Bronchial epithelial cell (primary cell): ENCODE measurements at regions not wholly inside any gene's neighbourhood (a gene's known extent, or its start where the extent isn't known, plus 50 kb on each side); places are given as distances from the start of the nearest gene placed in this dataset.

Source experiments
- DNase-seq: peaks from one replicate; pipeline ENCODE4 v3.0.0-alpha.2; 2010; ENCODE audit warnings: low read depth
- FAIRE-seq: peaks from 2 replicates; lab custom pipeline; 2011; peaks lifted over from hg19 to GRCh38; lab: Jason Lieb, UNC
- H3K27me3 ChIP-seq: 2 replicates; pipeline ENCODE4 v1.5.1; 2011; ENCODE audit warnings: low read length; ENCODE audit not compliant: control insufficient read depth, insufficient read depth
- H3K36me3 ChIP-seq: 2 replicates; pipeline ENCODE4 v1.5.1; 2011; ENCODE audit warnings: low read length; ENCODE audit not compliant: control insufficient read depth, insufficient read depth
- H3K4me3 ChIP-seq: 2 replicates; pipeline ENCODE4 v1.5.1; 2011; ENCODE audit warnings: mild to moderate bottlenecking, low read depth, low read length, control low read depth
- TF ChIP-seq, protein P1 (sequence below): IDR thresholded peaks from 2 replicates; pipeline ENCODE4 v1.5.1; 2011; ENCODE audit warnings: mild to moderate bottlenecking, moderate library complexity, low read length, control low read depth, inconsistent platforms; ENCODE audit not compliant: insufficient read depth, severe bottlenecking

GRCh38 chr9:12441506-12441905 lies 251.7 kb upstream of the TYRP1 start:
- DNase-seq (no peak), FAIRE-seq (no peak)
- TF ChIP-seq, protein P1, sequence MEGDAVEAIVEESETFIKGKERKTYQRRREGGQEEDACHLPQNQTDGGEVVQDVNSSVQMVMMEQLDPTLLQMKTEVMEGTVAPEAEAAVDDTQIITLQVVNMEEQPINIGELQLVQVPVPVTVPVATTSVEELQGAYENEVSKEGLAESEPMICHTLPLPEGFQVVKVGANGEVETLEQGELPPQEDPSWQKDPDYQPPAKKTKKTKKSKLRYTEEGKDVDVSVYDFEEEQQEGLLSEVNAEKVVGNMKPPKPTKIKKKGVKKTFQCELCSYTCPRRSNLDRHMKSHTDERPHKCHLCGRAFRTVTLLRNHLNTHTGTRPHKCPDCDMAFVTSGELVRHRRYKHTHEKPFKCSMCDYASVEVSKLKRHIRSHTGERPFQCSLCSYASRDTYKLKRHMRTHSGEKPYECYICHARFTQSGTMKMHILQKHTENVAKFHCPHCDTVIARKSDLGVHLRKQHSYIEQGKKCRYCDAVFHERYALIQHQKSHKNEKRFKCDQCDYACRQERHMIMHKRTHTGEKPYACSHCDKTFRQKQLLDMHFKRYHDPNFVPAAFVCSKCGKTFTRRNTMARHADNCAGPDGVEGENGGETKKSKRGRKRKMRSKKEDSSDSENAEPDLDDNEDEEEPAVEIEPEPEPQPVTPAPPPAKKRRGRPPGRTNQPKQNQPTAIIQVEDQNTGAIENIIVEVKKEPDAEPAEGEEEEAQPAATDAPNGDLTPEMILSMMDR: no peak
- H3K27me3 ChIP-seq: no peaks in the 10 kb centered on the region
- H3K4me3 ChIP-seq: no peak overlapping the region
- H3K36me3 ChIP-seq: no peaks in the 10 kb centered on the region

- FAIRE-seq: no peak
- H3K36me3 ChIP-seq: no peaks in the 10 kb centered on the region
- H3K27me3 ChIP-seq: no peaks in the 10 kb centered on the region
- no peak for DNase-seq
- TF ChIP-seq, protein P1: no peak
- no peak overlapping the region for H3K4me3 ChIP-seq
These were observed 244.9 kb upstream of the TYRP1 start for GRCh38 chr9:12448246-12448645.

GRCh38 chr9:12457237-12457636 lies 235.9 kb upstream of the TYRP1 start:
- Histone ChIP-seq H3K4me3 (no peak overlapping the region), H3K36me3 (no peaks in the 10 kb centered on the region), H3K27me3 (no peaks in the 10 kb centered on the region)
- TF ChIP-seq, protein P1: no peak
- DNase-seq: no peak
- FAIRE-seq: no peak

GRCh38 chr9:12461763-12462460 lies 231.3 kb upstream of the TYRP1 start:
- DNase-seq (no peak), FAIRE-seq (no peak)
- TF ChIP-seq, protein P1: no peak
- Histone ChIP-seq H3K27me3 (no peaks in the 10 kb centered on the region), H3K4me3 (no peak overlapping the region), H3K36me3 (no peaks in the 10 kb centered on the region)

DNA sequence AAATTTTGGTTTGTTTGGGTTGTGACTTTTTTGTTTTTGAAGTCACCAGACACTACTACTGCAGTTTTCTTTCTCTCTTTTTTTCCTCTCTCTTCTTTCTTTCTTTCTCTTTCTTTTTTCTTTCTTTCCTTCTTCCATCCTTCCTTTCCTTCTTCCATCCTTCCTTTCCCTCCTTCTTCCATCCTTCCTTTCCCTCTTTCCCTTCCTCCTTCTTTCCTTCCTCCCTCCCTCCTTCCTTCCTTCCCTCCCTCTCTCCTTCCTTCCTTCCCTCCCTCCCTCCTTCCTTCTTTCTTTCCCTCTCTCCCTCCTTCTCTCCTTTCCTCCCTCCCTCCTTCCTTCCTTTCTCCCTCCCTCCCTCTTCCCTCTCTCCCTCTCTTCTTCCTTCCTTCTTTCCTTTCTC lies 230.3 kb upstream of the TYRP1 start:
- DNase-seq (no peak), FAIRE-seq (no peak)
- TF ChIP-seq, protein P1: no peak
- Histone ChIP-seq H3K4me3 (no peak overlapping the region), H3K36me3 (no peaks in the 10 kb centered on the region), H3K27me3 (no peaks in the 10 kb centered on the region)

- H3K27me3 ChIP-seq: no peaks in the 10 kb centered on the region
- FAIRE-seq: no peak
- no peaks in the 10 kb centered on the region for H3K36me3 ChIP-seq
- no peak overlapping the region for H3K4me3 ChIP-seq
- TF ChIP-seq, protein P1: no peak
- DNase-seq: no peak
These were observed 229.5 kb upstream of the TYRP1 start for GRCh38 chr9:12463641-12464040.
